G401.6 (cell line): ENCODE measurements at regions not wholly inside any gene's neighbourhood (a gene's known extent, or its start where the extent isn't known, plus 50 kb on each side); places are given as distances from the start of the nearest gene placed in this dataset.

ENCODE experiments used
- FAIRE-seq: peaks from 2 replicates; lab custom pipeline; 2012; peaks lifted over from hg19 to GRCh38; lab: Jason Lieb, UNC

DNA sequence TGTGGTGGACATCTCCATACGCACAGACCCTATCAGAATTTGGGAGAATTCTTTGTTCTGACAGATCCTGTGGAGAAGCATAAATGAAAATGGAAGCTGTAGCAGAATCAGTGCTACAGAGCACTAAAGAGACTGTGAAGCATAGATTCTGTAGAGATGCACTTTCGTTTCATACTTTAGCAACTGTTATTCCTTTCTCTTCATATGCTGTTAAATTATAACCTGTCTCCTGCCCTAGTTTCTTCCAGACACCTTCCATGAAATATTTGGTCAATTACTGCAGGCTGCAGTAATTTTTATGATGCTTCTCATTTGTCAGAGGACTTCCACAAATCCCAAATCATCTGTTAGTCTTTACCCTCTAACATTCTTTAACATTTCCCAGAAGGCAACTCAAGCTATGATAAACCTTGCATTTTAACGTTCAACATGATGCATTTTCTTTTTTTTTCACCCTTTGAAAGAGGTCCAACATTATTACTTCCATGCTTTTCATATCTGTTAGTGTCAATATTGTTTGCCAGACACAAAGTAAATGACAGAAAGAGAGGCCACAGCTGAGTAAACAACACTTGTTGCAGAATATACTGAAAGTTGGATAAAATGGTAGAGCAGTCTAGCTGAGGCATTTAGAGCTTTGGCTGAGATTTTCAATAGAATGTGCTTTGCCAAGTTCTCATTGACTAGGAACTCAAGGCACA is 412.7 kb downstream of the LMO7 start:
- no peak for FAIRE-seq

DNA sequence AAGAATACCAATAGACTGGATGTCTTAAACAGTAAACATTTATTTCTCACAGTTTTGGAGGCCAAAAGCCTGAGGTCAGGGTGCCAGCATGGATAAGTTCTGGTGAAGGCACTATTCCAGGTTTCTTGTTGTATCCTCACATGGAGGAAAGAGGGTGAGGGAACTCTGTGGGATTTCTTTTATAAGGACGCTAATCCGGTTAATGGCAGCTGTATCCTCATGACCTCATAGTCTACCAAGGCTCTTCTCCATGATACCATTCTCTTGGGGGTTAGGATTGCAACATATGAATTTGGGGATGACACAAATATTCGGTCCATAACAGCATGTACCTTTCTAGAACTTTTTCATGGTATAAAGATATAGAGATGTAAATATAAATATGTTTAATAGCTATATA is 412.0 kb downstream of the LMO7 start:
- FAIRE-seq: no peak

DNA sequence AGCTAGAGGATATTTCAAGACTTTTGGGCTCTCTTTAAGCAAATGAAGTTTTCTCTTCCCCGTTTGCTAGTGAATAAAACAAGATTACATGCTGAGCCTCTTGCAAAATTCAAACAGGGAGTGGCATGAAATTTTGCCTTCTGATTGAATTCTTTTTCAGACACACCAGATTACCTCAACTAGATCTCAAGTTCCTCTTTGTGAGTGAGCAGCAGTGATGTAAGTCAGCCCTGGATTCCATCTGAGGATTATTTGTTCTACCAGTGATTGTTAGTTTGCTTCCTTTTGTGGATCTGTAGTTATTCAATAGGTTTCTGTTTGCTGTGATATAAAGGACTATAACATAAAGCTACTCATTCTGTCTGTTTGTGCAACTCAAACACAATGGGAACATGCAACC is 407.7 kb downstream of the LMO7 start:
- no peak for FAIRE-seq

DNA sequence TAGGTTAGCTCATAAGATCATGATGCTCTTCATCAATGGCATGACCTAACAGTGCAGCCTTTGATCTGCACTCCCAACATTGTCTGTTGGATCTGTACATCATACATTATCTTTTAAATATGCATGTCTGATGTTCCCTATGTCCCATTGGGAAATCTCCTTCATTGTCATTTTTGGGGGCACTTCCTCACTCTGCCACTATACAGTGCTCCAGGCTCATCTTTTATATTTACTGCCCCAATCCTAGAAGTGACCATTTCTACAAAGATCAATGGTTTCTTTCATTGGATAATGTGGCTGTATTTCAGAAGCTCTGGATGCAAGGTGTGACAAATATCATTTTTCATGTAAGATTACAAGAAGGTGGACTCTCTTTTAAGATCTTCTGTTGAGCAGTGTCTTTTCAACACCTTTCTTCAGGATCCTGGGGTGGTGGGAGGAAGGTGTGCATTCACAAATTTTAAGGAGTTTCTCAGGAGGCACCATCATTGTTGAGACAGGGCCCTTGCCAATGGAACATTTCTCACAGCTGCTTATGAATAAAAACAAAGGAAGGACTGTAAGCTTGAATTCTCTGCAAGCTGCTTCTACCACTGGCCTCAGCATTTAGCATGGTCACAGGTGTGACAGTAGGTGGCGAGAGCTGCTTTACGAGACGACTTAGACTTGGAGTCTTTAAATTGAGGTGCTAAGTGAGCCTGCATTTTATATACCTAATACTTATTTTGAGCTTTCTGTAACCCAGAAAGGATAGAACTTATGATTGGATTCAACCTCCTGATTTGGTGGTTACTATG is 403.0 kb downstream of the LMO7 start:
- no peak for FAIRE-seq

DNA sequence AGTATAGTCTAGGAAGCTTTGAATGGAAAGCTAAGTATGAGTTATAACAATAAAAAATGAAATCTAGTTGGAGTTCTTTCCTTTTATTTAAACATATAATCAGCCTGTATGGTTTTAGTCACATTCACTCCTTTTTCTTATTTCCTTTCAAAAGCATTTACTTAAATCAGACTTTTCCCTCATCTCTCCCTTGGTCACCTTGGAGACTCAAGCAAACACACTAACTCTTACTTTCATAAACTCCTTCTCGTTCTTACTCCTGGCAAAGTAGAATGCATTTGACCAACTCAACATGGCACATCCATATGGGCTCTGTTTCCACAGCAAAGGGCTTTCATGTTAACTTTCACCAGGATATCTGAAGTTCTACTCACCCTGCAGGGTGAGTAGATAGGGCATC is 400.0 kb downstream of the LMO7 start:
- FAIRE-seq: no peak

DNA sequence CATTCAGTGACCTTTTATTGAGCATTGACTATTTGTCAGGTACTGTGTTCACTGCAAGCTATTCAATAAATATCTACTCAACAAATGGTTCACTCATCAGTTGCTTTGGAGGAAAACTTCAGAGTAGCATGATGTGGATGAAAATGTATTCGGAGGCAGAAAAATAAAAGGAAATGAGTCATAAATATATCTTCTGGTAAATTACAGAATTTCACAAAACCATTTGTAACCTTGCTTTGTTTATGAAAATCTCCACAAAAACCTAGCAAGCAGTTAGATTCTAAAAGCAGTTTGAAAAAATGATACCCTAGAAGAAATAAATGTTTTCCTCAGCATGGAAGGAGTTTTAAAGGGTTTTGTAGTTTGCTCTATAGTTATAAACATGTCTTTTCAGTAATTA is 399.6 kb downstream of the LMO7 start:
- no peak for FAIRE-seq

DNA sequence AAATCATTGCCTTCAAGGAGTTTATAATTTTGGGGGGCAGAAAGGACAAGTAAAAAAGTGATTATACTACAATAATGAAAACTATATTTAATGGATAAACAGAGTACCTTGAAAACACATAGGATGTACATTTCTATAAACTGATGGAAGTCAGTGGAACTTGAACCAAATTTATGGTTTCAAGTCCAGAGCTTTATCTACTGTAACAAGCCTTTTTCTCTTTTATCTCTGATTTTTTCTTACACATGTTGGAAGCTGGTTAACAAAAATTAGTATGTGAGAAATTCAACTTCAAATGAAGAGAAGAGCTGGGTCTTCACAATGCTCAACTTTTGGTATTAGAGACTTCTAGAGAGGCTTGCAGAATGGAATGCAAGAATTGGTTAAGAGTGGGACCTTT is 393.6 kb downstream of the LMO7 start:
- FAIRE-seq: no peak

DNA sequence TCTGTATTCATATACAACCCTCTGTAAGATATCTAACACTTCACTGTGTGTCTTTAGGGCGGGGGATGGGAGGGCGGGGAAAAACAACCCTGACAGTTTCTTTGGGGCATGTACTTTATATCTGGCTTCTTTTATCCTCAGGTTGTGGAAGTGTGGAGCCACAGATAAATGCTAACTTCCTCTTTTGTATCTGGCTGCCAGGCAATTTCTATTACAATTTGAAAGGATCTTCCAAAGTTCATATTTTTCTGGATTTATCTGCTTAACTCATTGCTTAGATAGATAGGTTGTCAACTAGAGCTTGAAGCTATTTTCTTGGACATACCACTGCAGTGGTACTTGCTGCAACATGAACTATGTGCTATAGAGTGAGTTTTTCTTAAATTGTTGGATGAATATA is 393.0 kb downstream of the LMO7 start:
- no peak for FAIRE-seq

DNA sequence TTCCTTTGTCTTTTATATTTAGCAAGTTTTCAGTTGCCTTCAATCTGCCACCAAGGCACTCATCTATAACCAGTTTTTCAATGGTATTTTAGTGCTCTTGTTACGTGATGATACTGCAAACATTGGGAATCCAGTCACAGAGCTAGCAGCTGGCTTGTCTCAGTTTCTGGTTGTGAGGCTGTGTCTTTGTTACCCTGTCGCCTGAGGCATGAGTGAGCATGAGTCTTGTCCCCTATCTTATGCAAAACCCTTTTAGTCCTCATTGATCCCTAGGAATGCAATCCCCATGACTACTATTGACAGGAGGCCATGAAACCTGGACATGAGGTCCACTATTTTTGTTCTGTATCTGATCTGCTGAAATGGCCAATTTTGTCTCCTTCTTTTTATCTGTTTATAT is 391.0 kb downstream of the LMO7 start:
- no peak for FAIRE-seq

DNA sequence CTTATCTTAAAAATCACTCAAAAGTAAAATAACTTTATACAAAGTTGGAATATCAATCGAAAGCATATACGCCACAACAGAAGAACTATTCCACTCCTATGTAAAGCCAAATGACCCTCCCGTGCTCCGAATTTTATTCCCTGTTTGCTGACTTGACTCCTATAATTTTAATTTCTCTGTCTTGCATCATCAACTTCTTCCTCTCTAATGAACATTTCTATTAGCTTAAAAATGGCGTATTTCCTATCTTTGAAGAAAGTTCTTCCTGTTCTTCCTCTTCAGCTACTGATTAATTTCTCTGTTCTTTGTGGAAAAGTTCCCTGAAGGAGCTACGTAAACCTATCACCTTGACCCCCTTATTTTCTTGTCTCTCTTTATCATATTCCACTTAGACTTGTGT is 389.3 kb downstream of the LMO7 start:
- FAIRE-seq: no peak

DNA sequence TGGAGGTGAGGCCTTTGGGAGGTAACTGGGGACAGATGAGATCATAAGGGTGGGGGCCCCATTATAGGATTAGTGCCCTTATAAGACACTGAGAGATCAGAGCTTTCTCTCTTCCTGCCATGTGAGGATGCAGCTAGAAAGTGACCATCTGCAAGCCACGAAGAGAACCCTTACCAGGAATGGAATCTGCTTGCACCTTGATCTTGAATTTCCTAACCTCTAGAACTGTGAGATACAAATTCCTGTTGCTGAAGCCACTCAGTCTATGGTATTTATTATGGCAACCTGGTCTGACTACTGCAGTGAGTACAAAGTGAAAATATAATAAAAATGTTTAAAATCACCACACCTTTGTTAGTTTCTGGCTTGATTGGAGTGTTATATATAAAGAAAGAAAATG is 388.0 kb downstream of the LMO7 start:
- no peak for FAIRE-seq

DNA sequence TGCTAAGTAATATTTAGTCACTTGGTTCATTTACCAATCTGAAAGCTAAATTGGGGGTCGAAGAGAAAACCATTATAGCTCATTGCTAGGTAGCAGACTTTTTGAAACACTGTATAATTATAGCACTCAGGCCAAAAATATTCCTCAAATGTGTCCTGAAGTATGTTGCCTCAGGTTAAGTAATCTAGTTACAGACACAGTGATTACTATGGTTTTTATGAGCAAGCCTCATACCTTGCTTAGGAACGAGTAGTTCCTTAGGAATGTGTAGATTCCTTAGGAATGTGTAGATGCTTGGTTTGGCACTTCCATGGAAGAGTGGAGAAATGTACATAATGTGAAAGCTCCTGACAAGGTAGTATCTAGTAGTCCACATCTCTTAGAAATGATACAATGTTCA is 387.5 kb downstream of the LMO7 start:
- no peak for FAIRE-seq

DNA sequence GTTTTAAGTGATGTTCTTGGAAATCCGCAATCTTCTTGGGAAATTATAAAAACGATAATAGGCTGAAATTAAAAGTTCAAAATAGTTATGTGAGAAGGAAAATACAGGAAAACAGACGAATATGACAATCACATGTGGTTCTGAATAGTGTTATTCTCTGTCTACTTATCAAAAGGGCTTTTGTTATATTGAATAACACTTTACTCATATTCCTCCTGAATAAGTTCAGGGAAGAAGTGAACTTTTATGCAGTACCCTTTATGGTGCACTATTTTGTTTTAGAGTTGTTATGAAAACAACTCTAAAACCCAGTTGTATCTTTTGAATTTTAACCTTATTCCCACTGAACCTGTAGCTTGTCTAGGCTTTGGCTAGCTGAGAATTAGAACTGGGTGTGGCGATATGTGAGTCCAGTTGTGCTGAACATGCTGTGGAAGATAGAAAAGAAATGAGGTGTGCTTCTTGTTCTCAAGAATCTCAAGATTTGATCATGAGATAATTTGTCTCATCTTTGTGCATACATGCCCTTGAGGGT is 384.4 kb downstream of the LMO7 start:
- FAIRE-seq: no peak

DNA sequence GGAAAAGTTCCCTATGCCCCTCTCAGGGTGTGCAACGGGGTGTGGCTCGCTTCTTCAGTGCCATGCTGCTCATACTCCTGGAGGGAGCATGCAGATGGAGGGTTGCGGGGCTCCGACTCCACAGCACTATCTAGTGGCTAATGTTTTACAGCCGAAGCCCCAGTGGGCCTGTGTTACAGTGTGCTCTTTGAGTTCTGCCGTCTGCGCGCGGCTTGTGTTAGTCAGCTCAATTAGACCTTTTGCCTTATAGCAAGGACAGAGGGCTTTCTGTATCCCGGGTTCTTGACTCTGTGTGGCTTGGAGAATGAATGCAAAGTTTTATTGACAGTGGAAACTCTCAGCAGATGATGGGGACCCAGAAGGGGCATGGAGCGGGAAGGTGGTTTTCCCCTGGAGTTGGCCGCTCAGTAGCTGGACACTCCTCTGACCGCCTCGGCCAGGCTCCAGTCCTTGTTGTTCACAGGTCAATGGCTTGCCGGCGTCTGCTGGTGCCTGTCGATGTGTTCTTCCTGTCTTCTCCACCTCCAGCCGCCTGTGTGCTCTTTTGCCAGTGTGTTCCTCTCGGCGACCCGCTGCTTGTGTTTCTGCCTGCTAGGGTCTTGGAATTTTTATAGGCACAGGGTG is 383.4 kb downstream of the LMO7 start:
- no peak for FAIRE-seq

DNA sequence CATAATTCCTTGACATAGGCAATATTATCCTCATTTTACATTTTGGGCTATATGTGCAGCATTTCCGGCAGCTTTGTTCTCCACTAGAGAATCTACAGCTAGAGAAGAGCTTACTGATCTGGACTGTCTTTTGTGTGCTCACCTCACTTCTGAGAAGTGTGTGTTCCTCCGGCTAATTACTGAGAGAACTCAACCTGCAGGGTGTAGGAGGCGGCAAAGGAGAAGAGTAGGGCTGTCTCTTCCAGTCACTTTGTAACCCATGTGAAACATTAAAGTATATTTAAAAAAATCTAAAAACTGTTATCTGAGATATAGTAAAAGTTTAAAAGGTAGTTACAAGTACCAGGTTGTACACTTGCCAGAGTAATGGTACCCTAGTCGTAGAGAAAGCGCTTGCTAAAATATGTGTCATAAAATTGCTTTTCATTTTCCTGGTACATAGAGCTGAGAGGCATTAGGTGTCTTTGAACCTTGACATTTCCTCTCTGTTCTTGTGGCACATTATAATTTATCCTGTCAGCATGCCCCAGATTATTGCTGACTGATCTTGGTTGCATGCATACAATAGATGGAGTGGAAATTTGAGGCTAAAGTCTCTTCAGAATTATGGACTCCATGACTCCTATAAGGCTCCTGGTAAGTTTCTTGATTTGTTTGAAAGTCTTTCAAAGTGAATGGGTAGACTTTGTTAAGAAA is 381.9 kb downstream of the LMO7 start:
- FAIRE-seq: no peak

DNA sequence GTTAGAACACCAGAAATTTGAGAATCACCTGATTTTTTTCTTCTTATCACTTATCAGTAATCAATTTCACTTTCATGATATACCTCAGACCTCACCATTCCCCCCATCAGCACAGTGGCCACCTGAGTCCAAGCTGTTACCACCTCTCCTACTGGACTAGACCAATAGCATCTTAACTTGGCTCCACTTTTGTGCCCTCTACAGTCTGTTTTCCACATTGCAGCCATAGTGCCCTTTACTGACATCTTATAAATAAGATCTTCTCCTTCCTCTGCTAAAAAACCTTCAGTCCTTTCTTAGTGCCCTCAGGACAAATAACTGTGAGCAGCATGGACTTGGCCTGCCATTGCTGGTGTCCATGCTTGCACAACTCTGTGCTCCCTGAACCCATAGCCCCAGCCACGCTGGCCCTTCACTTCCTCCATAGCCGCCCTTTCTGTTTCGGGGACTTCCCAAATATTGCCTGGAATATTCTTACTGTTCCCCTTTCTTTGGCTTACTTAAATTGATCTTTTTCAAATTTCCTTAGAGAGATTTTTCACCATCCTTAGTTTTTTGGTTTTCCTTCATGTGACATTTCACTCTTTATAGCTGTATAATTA is 380.8 kb downstream of the LMO7 start:
- FAIRE-seq: no peak

DNA sequence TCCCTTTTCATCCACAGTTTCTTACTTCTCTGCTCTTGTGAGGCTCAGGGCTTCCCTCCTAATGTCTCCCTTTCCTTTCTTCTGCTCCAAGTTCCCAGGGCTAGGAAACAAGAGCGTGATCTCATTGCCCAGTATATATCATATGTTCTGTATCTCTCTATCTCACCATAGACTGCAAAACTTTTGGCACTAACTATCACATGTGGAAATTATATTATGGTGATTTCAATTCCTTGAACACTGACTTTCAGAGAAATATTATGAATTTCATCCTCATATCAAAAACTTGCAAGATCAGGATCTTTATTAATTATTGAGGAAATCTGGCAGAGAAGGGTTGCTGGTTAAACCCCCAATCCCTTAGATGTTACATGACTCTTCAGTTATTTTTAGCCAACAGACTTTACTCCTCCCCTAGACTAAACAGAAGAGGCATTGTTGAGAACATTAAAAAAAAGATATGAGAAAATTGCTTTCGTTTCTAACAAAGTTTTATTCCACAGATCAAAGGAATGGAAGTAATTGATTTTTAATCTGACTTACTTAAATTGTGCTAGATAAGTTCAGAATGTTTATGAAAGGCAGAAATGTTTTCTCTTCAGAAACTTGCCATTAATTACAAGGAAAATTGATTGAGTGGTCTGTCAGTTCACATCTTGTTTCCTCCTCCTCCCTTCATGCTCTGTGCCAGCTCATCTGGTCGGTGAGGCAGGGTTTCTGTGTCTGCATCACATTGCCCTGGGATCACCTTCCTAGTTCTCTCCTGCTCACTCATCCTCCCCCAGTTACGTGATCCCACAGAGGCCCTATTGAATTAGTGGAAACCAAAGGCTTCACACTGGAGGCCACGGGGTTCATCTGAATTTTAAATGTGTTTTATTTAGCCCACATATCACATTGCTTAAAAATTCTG is 378.5 kb downstream of the LMO7 start:
- FAIRE-seq: no peak

DNA sequence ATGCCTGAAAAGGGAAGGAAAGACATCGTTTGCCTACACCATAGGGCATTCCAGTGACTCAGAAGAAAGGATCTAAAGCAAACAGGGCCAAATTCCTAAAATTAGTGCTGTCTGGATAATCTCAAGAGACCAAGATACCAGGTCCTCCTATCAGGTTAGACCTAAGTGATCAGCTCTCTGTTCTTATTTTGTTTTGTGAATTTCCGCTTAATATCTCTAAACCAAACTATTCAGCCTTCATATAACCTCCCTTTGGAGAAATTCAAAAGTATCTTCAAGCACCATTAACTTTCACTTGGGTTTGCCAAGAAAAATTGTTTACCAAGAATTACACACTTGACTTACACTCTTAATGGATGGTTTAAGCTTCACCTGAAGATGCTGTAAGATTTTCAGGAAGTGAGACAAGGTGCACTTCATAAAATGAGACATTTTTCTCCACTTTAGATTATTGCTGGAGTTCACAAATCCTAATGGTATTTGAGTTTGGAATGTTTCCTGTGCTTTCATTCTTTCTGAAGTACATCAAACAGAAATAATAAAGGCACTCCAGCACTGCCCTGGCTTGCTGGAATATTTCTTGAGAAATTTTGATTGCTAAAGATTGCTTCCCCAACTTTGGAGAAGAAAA is 376.1 kb downstream of the LMO7 start:
- no peak for FAIRE-seq

DNA sequence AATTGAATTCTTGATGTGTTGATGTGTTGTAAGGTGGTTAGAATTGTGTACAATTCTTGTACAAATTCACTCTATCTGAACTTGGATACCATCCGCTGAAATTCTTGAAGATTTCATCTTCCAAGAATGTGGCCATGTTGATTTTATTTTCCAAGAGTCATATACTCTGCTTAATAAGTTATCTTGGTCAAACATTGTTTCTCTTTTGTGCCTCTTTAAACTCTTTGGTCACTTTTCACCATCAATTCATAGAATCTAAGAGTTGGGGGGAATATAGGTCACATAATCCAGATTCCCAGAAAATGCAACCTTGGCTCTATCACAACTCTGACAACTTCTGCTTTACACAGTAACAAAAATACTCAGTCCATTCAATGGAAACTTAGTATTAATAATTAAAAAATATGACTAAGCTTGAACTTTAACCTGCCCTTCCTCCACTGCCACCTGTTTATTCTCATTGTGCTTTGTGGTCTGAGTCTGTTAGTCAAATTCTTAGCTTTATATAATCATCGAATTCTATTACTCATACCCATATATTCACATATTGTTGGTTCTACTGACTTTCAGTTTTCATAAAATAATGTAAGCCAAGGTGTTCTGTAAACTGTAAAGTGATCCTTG is 373.2 kb downstream of the LMO7 start:
- FAIRE-seq: no peak

DNA sequence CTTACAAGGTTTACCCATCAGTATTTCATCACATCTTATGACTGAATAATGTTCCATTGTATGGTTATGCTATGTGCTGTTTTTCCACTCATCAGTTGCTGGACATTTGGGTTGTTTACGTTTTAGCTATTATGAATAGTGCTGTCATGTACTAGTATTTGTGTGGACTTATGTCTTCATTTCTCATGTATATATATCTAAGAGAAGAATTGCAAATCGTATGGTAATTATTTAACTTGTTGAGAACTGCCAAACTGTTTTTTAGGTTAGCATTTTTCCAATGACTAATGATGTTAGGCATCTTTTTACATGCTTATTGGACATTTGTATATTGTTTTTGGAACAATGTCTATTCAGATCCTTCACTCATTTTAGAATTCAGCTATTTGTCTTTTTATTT is 368.3 kb downstream of the LMO7 start:
- no peak for FAIRE-seq
